ENCODE measurements at regions not wholly inside any gene's neighbourhood (a gene's known extent, or its start where the extent isn't known, plus 50 kb on each side); places are given as distances from the start of the nearest gene placed in this dataset.

DNA sequence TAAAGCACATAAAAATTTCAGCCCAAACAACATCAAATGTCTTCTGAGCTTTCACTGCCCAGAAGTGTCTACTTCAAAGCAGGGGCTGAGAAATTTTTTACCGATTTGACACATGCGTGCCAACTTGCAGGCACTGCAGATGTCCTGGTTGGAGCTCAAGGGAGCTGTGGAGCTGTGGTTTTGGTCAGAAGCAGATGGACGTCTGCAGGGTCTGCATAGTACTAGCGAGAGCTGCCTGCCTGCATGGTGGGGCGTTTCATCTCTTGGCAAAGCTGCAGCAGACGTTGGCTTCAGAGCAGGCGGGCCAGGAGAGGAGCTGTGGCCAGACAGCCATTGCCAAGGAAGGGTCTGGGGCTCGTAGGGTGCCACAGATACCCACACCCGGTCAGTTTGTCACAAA lies 296.7 kb downstream of the GLRX3 start:
- no peak overlapping the region for H3K23ac ChIP-seq (ENCODE audit: low read length in 2 of 2)
- H2BK15ac ChIP-seq (ENCODE audit: low read depth, poor library complexity, severe bottlenecking), result no peak overlapping the region
- no peak overlapping the region for H2AFZ ChIP-seq (ENCODE audit: low read depth, low read length)
- H2BK12ac ChIP-seq (ENCODE audit: low read length in 2 of 2), result no peak overlapping the region
- no peak overlapping the region for H2BK120ac ChIP-seq (ENCODE audit: low read depth, low read length)
- no peak overlapping the region for H3K4me3 ChIP-seq (ENCODE audit: insufficient read depth in 1 of 2, low read depth in 1 of 2, low read length in 2 of 2)
- H3K79me1 ChIP-seq (replicated peaks; ENCODE audit: low read length, poor library complexity, severe bottlenecking), result no peaks in the 10 kb centered on the region
- H3K27me3 ChIP-seq (ENCODE audit: control insufficient read depth in 1 of 2, insufficient read depth in 1 of 2, low read length in 2 of 2), result no peaks in the 10 kb centered on the region
- H3K36me3 ChIP-seq (ENCODE audit: control insufficient read depth in 1 of 2, insufficient read depth in 2 of 2, low read depth in 1 of 2, low read length in 2 of 2), result no peaks in the 10 kb centered on the region
- DNase-seq, result no peak
- H3K9me3 ChIP-seq (ENCODE audit: control insufficient read depth, low read length), result peaks cover 3% of the 10 kb centered on the region
- H4K8ac ChIP-seq (ENCODE audit: low read length), result no peak overlapping the region
- no peak overlapping the region for H3K4ac ChIP-seq (ENCODE audit: low read depth in 1 of 2, low read length in 2 of 2)
- H3K14ac ChIP-seq (ENCODE audit: low read length in 2 of 2), result no peak overlapping the region
- no peak overlapping the region for H3K4me2 ChIP-seq (ENCODE audit: low read length, poor library complexity, severe bottlenecking)
- H3K4me1 ChIP-seq (ENCODE audit: control insufficient read depth, insufficient read depth, low read depth, low read length), result no peaks in the 10 kb centered on the region
- H2AK5ac ChIP-seq (ENCODE audit: low read length, severe bottlenecking), result no peak overlapping the region
- H3K9ac ChIP-seq (ENCODE audit: low read length), result no peak overlapping the region
- WGBS, result 60% methylated on average over 9 of the region's 9 CpGs
- H3K18ac ChIP-seq (ENCODE audit: low read depth in 1 of 2, low read length in 2 of 2), result no peak overlapping the region
- no peak overlapping the region for H3K27ac ChIP-seq (ENCODE audit: low read length, poor library complexity, severe bottlenecking)
- H4K91ac ChIP-seq (ENCODE audit: low read length), result no peak overlapping the region
- H2BK5ac ChIP-seq (ENCODE audit: low read depth, low read length, poor library complexity, severe bottlenecking), result no peak overlapping the region

DNA sequence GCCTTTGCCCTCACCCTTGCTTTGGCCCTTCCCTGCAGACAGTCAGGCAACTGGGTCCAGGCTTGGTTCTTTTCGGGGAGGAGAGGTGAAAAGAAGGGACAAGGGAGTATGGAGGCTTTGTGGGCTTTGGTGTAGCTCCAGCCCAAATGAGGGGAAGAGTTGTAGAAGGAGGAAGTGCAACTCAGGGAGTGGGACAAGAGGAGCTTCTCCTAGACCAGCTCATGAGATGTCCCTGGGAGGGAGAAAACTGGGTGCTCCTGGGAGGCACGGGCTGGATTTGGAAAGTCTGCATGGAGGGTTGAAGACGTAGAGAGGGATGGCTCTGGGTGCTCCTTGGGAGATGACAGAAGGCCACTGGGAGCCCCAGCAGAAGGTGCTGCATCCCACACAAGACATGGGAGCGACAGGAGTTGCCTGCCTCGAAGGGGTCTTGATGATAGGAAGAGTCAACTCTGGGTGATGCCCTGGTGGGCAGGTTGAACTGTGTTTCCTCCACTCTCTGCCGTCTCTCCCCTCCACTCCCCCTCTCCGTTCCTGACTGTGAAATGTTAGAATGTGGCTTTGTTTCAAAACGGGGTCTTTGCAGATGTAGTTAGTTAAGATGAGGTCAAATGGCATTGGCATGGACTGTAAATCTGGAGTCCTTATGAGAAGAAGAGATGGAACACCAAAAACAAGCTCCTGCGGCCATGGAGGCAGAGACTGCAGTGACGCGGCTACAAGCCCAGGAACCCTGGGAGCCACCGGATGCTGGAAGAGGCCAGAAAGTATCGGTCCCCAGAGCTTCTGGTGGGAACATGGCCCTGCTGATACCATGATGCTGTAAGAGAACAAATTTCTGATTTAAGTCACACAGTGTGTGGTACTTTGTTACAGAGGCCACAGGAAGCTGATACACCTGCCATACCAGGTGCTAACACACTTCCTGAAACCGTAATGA lies 298.5 kb downstream of the GLRX3 start:
- Histone ChIP-seq H3K36me3 (ENCODE audit: control insufficient read depth in 1 of 2, insufficient read depth in 2 of 2, low read depth in 1 of 2, low read length in 2 of 2) (no peaks in the 10 kb centered on the region), H2BK15ac (ENCODE audit: low read depth, poor library complexity, severe bottlenecking) (no peak overlapping the region)

DNA sequence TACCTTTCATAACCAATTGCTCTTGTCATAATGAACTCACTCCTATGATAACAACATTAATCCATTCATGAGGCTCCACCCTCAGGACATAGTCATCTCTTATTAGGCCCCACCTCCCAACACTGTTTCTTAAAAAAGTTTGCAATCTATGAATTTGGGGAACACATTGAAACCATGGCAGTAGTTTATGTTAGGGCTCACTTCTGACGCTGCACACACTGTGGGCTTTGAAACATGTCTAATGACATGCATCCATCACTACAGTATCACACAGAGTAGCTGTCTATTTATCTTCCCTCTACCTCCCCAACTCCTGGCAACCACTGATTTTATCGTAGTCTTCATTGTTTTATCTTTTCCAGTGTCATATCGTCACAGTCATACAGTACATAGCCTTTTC lies 299.8 kb downstream of the GLRX3 start:
- no peak overlapping the region for H4K91ac ChIP-seq (ENCODE audit: low read length)
- H3K23ac ChIP-seq (ENCODE audit: low read length in 2 of 2), result no peak overlapping the region
- no peak overlapping the region for H2BK5ac ChIP-seq (ENCODE audit: low read depth, low read length, poor library complexity, severe bottlenecking)
- WGBS, result 73% methylated on average over 3 of the region's 3 CpGs
- H3K27ac ChIP-seq (ENCODE audit: low read length, poor library complexity, severe bottlenecking), result no peak overlapping the region
- H4K8ac ChIP-seq (ENCODE audit: low read length), result no peak overlapping the region
- H3K18ac ChIP-seq (ENCODE audit: low read depth in 1 of 2, low read length in 2 of 2), result no peak overlapping the region
- no peak overlapping the region for H2AFZ ChIP-seq (ENCODE audit: low read depth, low read length)
- no peaks in the 10 kb centered on the region for H3K27me3 ChIP-seq (ENCODE audit: control insufficient read depth in 1 of 2, insufficient read depth in 1 of 2, low read length in 2 of 2)
- DNase-seq, result no peak
- H2AK5ac ChIP-seq (ENCODE audit: low read length, severe bottlenecking), result no peak overlapping the region
- H3K4ac ChIP-seq (ENCODE audit: low read depth in 1 of 2, low read length in 2 of 2), result no peak overlapping the region
- H3K4me2 ChIP-seq (ENCODE audit: low read length, poor library complexity, severe bottlenecking), result no peak overlapping the region
- no peak overlapping the region for H3K4me3 ChIP-seq (ENCODE audit: insufficient read depth in 1 of 2, low read depth in 1 of 2, low read length in 2 of 2)
- peaks cover 6% of the 10 kb centered on the region for H3K9me3 ChIP-seq (ENCODE audit: control insufficient read depth, low read length)
- no peak overlapping the region for H2BK120ac ChIP-seq (ENCODE audit: low read depth, low read length)
- no peak overlapping the region for H2BK12ac ChIP-seq (ENCODE audit: low read length in 2 of 2)
- H3K36me3 ChIP-seq (ENCODE audit: control insufficient read depth in 1 of 2, insufficient read depth in 2 of 2, low read depth in 1 of 2, low read length in 2 of 2), result no peaks in the 10 kb centered on the region
- no peak overlapping the region for H3K14ac ChIP-seq (ENCODE audit: low read length in 2 of 2)
- no peak overlapping the region for H3K9ac ChIP-seq (ENCODE audit: low read length)
- H3K79me1 ChIP-seq (replicated peaks; ENCODE audit: low read length, poor library complexity, severe bottlenecking), result no peaks in the 10 kb centered on the region
- no peak overlapping the region for H2BK15ac ChIP-seq (ENCODE audit: low read depth, poor library complexity, severe bottlenecking)
- H3K4me1 ChIP-seq (ENCODE audit: control insufficient read depth, insufficient read depth, low read depth, low read length), result no peaks in the 10 kb centered on the region

More for the DNA sequence above, 298.5 kb downstream of the GLRX3 start:
- H3K18ac ChIP-seq (ENCODE audit: low read depth in 1 of 2, low read length in 2 of 2), result no peak overlapping the region
- DNase-seq, result no peak
- H2BK12ac ChIP-seq (ENCODE audit: low read length in 2 of 2), result no peak overlapping the region
- H4K91ac ChIP-seq (ENCODE audit: low read length), result no peak overlapping the region
- H3K23ac ChIP-seq (ENCODE audit: low read length in 2 of 2), result no peak overlapping the region
- no peaks in the 10 kb centered on the region for H3K79me1 ChIP-seq (replicated peaks; ENCODE audit: low read length, poor library complexity, severe bottlenecking)
- H3K9ac ChIP-seq (ENCODE audit: low read length), result no peak overlapping the region
- no peak overlapping the region for H3K27ac ChIP-seq (ENCODE audit: low read length, poor library complexity, severe bottlenecking)
- H3K4me2 ChIP-seq (ENCODE audit: low read length, poor library complexity, severe bottlenecking), result no peak overlapping the region
- no peak overlapping the region for H2BK120ac ChIP-seq (ENCODE audit: low read depth, low read length)
- peaks cover 6% of the 10 kb centered on the region for H3K9me3 ChIP-seq (ENCODE audit: control insufficient read depth, low read length)
- H3K27me3 ChIP-seq (ENCODE audit: control insufficient read depth in 1 of 2, insufficient read depth in 1 of 2, low read length in 2 of 2), result no peaks in the 10 kb centered on the region
- H2AFZ ChIP-seq (ENCODE audit: low read depth, low read length), result no peak overlapping the region
- no peak overlapping the region for H3K14ac ChIP-seq (ENCODE audit: low read length in 2 of 2)
- H2AK5ac ChIP-seq (ENCODE audit: low read length, severe bottlenecking), result no peak overlapping the region
- H3K4me1 ChIP-seq (ENCODE audit: control insufficient read depth, insufficient read depth, low read depth, low read length), result no peaks in the 10 kb centered on the region
- 74% methylated on average over 11 of the region's 14 CpGs for WGBS
- H2BK5ac ChIP-seq (ENCODE audit: low read depth, low read length, poor library complexity, severe bottlenecking), result no peak overlapping the region
- no peak overlapping the region for H3K4ac ChIP-seq (ENCODE audit: low read depth in 1 of 2, low read length in 2 of 2)
- no peak overlapping the region for H3K4me3 ChIP-seq (ENCODE audit: insufficient read depth in 1 of 2, low read depth in 1 of 2, low read length in 2 of 2)
- no peak overlapping the region for H4K8ac ChIP-seq (ENCODE audit: low read length)

DNA sequence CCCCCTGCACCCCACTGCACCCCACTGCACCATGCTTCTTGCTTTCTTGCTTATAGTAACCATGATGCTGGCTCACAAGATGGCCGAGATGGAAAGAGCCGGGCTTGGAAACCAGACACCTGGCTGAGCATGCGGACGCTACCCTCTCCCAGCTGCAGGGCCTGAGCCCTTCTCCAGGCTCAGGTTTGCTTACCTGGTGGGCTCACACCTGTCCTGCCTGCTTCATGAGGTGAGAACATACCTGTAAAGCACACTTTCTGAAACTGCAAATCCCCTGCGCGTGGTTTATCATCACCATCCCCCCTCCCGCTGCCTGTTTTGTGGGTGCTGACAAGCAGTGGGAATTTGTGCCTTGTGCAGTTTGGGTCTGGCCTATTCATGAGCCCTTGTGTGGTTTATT lies 302.7 kb downstream of the GLRX3 start:
- no peaks in the 10 kb centered on the region for H3K79me1 ChIP-seq (replicated peaks; ENCODE audit: low read length, poor library complexity, severe bottlenecking)
- DNase-seq, result no peak
- no peak overlapping the region for H3K14ac ChIP-seq (ENCODE audit: low read length in 2 of 2)
- H4K8ac ChIP-seq (ENCODE audit: low read length), result no peak overlapping the region
- H3K27ac ChIP-seq (ENCODE audit: low read length, poor library complexity, severe bottlenecking), result no peak overlapping the region
- H3K27me3 ChIP-seq (ENCODE audit: control insufficient read depth in 1 of 2, insufficient read depth in 1 of 2, low read length in 2 of 2), result no peaks in the 10 kb centered on the region
- 75% methylated on average over 7 of the region's 7 CpGs for WGBS
- H3K18ac ChIP-seq (ENCODE audit: low read depth in 1 of 2, low read length in 2 of 2), result no peak overlapping the region
- H3K36me3 ChIP-seq (ENCODE audit: control insufficient read depth in 1 of 2, insufficient read depth in 2 of 2, low read depth in 1 of 2, low read length in 2 of 2), result no peaks in the 10 kb centered on the region
- H2BK15ac ChIP-seq (ENCODE audit: low read depth, poor library complexity, severe bottlenecking), result no peak overlapping the region
- H3K23ac ChIP-seq (ENCODE audit: low read length in 2 of 2), result no peak overlapping the region
- H3K4me1 ChIP-seq (ENCODE audit: control insufficient read depth, insufficient read depth, low read depth, low read length), result no peaks in the 10 kb centered on the region
- H2BK12ac ChIP-seq (ENCODE audit: low read length in 2 of 2), result no peak overlapping the region
- H3K4me2 ChIP-seq (ENCODE audit: low read length, poor library complexity, severe bottlenecking), result no peak overlapping the region
- H2AK5ac ChIP-seq (ENCODE audit: low read length, severe bottlenecking), result no peak overlapping the region
- no peak overlapping the region for H2BK5ac ChIP-seq (ENCODE audit: low read depth, low read length, poor library complexity, severe bottlenecking)
- no peak overlapping the region for H3K9ac ChIP-seq (ENCODE audit: low read length)
- H3K9me3 ChIP-seq (ENCODE audit: control insufficient read depth, low read length), result peaks cover 6% of the 10 kb centered on the region
- H3K4me3 ChIP-seq (ENCODE audit: insufficient read depth in 1 of 2, low read depth in 1 of 2, low read length in 2 of 2), result no peak overlapping the region
- no peak overlapping the region for H2AFZ ChIP-seq (ENCODE audit: low read depth, low read length)
- H4K91ac ChIP-seq (ENCODE audit: low read length), result no peak overlapping the region
- no peak overlapping the region for H2BK120ac ChIP-seq (ENCODE audit: low read depth, low read length)
- no peak overlapping the region for H3K4ac ChIP-seq (ENCODE audit: low read depth in 1 of 2, low read length in 2 of 2)
